H1 (cell line): ENCODE measurements at regions not wholly inside any gene's neighbourhood (a gene's known extent, or its start where the extent isn't known, plus 50 kb on each side); places are given as distances from the start of the nearest gene placed in this dataset.

Experiments
- CHD2 ChIP-seq: IDR thresholded peaks from 2 replicates; pipeline ENCODE4 v1.6.1; 2012; ENCODE audit warnings: low read length, improper control_type of control experiment
- CHD7 ChIP-seq: fragments of 300-600 bp; sonication (generic); IDR thresholded peaks from 2 replicates; pipeline ENCODE4 v1.7.1; 2012; ENCODE audit warnings: low read length, moderate library complexity, mild to moderate bottlenecking, inconsistent platforms; ENCODE audit not compliant: insufficient replicate concordance
- GABPA ChIP-seq: IDR thresholded peaks from 2 replicates; pipeline ENCODE4 v1.6.1; 2011; ENCODE audit warnings: mild to moderate bottlenecking, low read length, moderate library complexity, borderline replicate concordance; ENCODE audit not compliant: insufficient read depth
- SUZ12 ChIP-seq: fragments of 200-600 bp; sonication (generic); IDR thresholded peaks from 2 replicates; pipeline ENCODE4 v1.6.1; 2012; ENCODE audit warnings: mild to moderate bottlenecking, inconsistent platforms, low read length, moderate library complexity, mixed read lengths
- TF ChIP-seq, protein P1 (sequence below), 3 experiments: IDR thresholded peaks; 1 replicate in 2 of 3; 2 replicates in 1 of 3; pipeline versions ENCODE4 v1.5.1 to v1.6.1; 2011; ENCODE audit warnings: low read length in 3 of 3, mild to moderate bottlenecking in 3 of 3, inconsistent platforms in 2 of 3, low read depth in 1 of 3, moderate library complexity in 1 of 3; ENCODE audit not compliant: insufficient read depth in 1 of 3; ENCODE audit errors: control extremely low read depth in 1 of 3

DNA sequence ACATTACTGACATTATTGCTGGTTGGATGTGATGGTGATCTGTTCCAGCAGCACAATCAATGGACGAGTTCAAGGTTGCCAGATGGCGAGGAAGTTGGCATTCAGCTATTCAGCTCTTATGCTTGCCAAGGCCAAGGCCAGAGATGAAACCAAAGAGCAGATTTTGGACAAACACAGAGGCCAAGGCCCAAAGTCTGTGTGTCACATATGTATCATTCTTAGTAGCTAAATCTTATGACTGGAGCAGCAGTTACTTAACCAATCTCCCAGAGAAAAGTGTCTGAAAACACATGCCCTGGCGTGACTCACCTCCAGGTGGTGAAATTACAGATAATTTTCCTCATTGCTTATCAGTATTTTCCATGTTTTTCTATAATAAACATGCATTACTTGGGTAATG is 189.0 kb upstream of the EGFLAM start (continued):
- TF ChIP-seq CHD7: no peak
- TF ChIP-seq GABPA: no peak
- TF ChIP-seq CHD2: no peak
- no peak for TF ChIP-seq SUZ12
- TF ChIP-seq, protein P1, sequence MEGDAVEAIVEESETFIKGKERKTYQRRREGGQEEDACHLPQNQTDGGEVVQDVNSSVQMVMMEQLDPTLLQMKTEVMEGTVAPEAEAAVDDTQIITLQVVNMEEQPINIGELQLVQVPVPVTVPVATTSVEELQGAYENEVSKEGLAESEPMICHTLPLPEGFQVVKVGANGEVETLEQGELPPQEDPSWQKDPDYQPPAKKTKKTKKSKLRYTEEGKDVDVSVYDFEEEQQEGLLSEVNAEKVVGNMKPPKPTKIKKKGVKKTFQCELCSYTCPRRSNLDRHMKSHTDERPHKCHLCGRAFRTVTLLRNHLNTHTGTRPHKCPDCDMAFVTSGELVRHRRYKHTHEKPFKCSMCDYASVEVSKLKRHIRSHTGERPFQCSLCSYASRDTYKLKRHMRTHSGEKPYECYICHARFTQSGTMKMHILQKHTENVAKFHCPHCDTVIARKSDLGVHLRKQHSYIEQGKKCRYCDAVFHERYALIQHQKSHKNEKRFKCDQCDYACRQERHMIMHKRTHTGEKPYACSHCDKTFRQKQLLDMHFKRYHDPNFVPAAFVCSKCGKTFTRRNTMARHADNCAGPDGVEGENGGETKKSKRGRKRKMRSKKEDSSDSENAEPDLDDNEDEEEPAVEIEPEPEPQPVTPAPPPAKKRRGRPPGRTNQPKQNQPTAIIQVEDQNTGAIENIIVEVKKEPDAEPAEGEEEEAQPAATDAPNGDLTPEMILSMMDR (IDR thresholded peaks at IDR 0.05; ENCODE audit: control extremely low read depth in 1 of 3, insufficient read depth in 1 of 3, low read depth in 1 of 3, low read length in 3 of 3): no peak
